ENCODE measurements at regions not wholly inside any gene's neighbourhood (a gene's known extent, or its start where the extent isn't known, plus 50 kb on each side); places are given as distances from the start of the nearest gene placed in this dataset.

DNA sequence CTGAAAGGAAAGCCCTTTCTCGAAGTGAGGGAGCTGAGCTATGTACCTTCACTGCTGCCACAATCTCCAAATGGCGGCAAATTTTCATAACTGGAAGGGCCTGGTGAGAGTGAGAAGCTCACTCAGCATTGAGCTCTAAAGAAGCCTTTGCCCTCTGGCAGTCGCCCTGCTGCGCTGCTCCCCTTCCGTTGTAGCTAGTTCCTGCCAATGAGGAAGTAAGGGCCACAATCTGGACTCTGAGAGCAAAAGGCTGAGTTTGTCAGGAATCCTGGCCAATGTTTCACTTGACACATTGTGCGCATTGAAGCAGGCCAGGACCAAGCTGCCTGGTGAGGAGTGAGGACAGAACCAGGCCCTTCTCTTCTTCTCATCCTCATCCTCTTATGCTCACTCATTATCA, 579.5 kb downstream of the PDCD6IP start:
- no peaks in the 10 kb centered on the region for H3K79me2 ChIP-seq (replicated peaks; ENCODE audit: insufficient read depth)
- Mint-ChIP-seq H3K27me3 (ENCODE audit: insufficient read depth, low read depth, poor library complexity) (no peaks in the 10 kb centered on the region), H3K4me3 (no peak overlapping the region), H3K4me1 (no peaks in the 10 kb centered on the region), H3K36me3 (ENCODE audit: low read depth) (no peaks in the 10 kb centered on the region), H3K27ac (no peak overlapping the region), H3K9me3 (no peaks in the 10 kb centered on the region)
- H3K4me2 ChIP-seq, result no peak overlapping the region
- H2AFZ ChIP-seq, result no peak overlapping the region
- no peak for TF ChIP-seq EZH2phosphoT487 (IDR thresholded peaks at IDR 0.05; ENCODE audit: unreplicated experiment)
- no peak for TF ChIP-seq JUNB (IDR thresholded peaks at IDR 0.05; ENCODE audit: unreplicated experiment)
- TF ChIP-seq CREB1 (CRISPR knock-in tag; IDR thresholded peaks at IDR 0.05; ENCODE audit: low read depth), result no peak
- no peak for TF ChIP-seq REST (IDR thresholded peaks at IDR 0.05; ENCODE audit: unreplicated experiment)
- TF ChIP-seq STAT1 (IDR thresholded peaks at IDR 0.05; ENCODE audit: unreplicated experiment), result no peak
- TF ChIP-seq EZH2 (IDR thresholded peaks at IDR 0.05; ENCODE audit: low read depth, unreplicated experiment), result no peak
- TF ChIP-seq ETS1 (IDR thresholded peaks at IDR 0.05), result no peak
- TF ChIP-seq CTCF (conservative IDR thresholded peaks at IDR 0.05; ENCODE audit: low read depth in 2 of 2), result no peak
- TF ChIP-seq ZNF331 (CRISPR knock-in tag; IDR thresholded peaks at IDR 0.05; ENCODE audit: low read depth), result no peak
- no peak for TF ChIP-seq ZNF114 (CRISPR knock-in tag; IDR thresholded peaks at IDR 0.05)
- TF ChIP-seq, protein P1, sequence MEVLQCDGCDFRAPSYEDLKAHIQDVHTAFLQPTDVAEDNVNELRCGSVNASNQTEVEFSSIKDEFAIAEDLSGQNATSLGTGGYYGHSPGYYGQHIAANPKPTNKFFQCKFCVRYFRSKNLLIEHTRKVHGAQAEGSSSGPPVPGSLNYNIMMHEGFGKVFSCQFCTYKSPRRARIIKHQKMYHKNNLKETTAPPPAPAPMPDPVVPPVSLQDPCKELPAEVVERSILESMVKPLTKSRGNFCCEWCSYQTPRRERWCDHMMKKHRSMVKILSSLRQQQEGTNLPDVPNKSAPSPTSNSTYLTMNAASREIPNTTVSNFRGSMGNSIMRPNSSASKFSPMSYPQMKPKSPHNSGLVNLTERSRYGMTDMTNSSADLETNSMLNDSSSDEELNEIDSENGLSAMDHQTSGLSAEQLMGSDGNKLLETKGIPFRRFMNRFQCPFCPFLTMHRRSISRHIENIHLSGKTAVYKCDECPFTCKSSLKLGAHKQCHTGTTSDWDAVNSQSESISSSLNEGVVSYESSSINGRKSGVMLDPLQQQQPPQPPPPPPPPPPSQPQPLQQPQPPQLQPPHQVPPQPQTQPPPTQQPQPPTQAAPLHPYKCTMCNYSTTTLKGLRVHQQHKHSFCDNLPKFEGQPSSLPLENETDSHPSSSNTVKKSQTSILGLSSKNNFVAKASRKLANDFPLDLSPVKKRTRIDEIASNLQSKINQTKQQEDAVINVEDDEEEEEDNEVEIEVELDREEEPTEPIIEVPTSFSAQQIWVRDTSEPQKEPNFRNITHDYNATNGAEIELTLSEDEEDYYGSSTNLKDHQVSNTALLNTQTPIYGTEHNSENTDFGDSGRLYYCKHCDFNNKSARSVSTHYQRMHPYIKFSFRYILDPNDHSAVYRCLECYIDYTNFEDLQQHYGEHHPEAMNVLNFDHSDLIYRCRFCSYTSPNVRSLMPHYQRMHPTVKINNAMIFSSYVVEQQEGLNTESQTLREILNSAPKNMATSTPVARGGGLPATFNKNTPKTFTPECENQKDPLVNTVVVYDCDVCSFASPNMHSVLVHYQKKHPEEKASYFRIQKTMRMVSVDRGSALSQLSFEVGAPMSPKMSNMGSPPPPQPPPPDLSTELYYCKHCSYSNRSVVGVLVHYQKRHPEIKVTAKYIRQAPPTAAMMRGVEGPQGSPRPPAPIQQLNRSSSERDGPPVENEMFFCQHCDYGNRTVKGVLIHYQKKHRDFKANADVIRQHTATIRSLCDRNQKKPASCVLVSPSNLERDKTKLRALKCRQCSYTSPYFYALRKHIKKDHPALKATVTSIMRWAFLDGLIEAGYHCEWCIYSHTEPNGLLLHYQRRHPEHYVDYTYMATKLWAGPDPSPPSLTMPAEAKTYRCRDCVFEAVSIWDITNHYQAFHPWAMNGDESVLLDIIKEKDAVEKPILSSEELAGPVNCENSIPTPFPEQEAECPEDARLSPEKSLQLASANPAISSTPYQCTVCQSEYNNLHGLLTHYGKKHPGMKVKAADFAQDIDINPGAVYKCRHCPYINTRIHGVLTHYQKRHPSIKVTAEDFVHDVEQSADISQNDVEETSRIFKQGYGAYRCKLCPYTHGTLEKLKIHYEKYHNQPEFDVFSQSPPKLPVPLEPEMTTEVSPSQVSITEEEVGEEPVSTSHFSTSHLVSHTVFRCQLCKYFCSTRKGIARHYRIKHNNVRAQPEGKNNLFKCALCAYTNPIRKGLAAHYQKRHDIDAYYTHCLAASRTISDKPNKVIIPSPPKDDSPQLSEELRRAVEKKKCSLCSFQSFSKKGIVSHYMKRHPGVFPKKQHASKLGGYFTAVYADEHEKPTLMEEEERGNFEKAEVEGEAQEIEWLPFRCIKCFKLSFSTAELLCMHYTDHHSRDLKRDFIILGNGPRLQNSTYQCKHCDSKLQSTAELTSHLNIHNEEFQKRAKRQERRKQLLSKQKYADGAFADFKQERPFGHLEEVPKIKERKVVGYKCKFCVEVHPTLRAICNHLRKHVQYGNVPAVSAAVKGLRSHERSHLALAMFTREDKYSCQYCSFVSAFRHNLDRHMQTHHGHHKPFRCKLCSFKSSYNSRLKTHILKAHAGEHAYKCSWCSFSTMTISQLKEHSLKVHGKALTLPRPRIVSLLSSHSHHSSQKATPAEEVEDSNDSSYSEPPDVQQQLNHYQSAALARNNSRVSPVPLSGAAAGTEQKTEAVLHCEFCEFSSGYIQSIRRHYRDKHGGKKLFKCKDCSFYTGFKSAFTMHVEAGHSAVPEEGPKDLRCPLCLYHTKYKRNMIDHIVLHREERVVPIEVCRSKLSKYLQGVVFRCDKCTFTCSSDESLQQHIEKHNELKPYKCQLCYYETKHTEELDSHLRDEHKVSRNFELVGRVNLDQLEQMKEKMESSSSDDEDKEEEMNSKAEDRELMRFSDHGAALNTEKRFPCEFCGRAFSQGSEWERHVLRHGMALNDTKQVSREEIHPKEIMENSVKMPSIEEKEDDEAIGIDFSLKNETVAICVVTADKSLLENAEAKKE (CRISPR knock-in tag; IDR thresholded peaks at IDR 0.05), result no peak
- TF ChIP-seq NANOG (IDR thresholded peaks at IDR 0.05; ENCODE audit: borderline replicate concordance), result no peak
- TF ChIP-seq POLR2AphosphoS5 (IDR thresholded peaks at IDR 0.05; ENCODE audit: low read depth), result no peak
- H4K20me1 ChIP-seq (replicated peaks; ENCODE audit: insufficient read depth), result no peaks in the 10 kb centered on the region
- H3K9me2 ChIP-seq (ENCODE audit: insufficient read depth), result no peaks in the 10 kb centered on the region
- ATAC-seq (no peak), DNase-seq (ENCODE audit: low spot score) (no peak)
- no peaks in the 10 kb centered on the region for H3K36me3 ChIP-seq (ENCODE audit: insufficient read depth)
- no peaks in the 10 kb centered on the region for H3K27me3 ChIP-seq (ENCODE audit: insufficient read depth)
- no peaks in the 10 kb centered on the region for H3K4me1 ChIP-seq (ENCODE audit: insufficient read depth)
- no peak overlapping the region for H3K27ac ChIP-seq (ENCODE audit: low read depth)
- no peaks in the 10 kb centered on the region for H3F3A ChIP-seq (replicated peaks; ENCODE audit: low read depth)
- no peak overlapping the region for H3K4me3 ChIP-seq

All from GM23338 (cell line).